ENCODE measurements at regions not wholly inside any gene's neighbourhood (a gene's known extent, or its start where the extent isn't known, plus 50 kb on each side); places are given as distances from the start of the nearest gene placed in this dataset.
"Not testable (repeated sequence)": the region's sequence is repeated elsewhere in the genome, so short reads cannot be mapped to it uniquely, and the experiment has no call there.

DNA sequence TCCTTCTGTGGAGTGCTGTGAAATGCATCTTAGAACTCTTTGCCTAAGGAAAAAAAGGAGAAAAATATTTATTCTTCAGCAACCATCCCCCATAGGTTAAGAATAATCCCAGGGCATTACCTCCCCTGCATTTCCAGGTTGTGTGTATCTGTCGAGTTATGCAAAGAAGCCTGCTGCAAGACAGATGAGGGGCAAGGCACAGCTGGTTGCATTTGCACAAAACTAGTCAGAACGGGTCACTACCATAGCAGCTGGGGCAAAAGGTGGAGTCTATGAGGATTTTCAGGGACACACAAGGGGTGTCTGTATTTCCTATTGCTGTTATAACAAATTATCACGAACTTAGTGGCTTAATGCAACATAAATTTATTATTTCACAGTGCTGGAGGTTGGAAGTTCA, 443.4 kb upstream of the C1orf87 start:
- Histone ChIP-seq H3K27me3 (ENCODE audit: control insufficient read depth, insufficient read depth, low read length) (no peaks in the 10 kb centered on the region), H3K36me3 (ENCODE audit: control insufficient read depth, insufficient read depth, low read length) (no peaks in the 10 kb centered on the region), H3K4me3 (ENCODE audit: low read depth, low read length) (no peak overlapping the region)
- TF ChIP-seq, protein P1, sequence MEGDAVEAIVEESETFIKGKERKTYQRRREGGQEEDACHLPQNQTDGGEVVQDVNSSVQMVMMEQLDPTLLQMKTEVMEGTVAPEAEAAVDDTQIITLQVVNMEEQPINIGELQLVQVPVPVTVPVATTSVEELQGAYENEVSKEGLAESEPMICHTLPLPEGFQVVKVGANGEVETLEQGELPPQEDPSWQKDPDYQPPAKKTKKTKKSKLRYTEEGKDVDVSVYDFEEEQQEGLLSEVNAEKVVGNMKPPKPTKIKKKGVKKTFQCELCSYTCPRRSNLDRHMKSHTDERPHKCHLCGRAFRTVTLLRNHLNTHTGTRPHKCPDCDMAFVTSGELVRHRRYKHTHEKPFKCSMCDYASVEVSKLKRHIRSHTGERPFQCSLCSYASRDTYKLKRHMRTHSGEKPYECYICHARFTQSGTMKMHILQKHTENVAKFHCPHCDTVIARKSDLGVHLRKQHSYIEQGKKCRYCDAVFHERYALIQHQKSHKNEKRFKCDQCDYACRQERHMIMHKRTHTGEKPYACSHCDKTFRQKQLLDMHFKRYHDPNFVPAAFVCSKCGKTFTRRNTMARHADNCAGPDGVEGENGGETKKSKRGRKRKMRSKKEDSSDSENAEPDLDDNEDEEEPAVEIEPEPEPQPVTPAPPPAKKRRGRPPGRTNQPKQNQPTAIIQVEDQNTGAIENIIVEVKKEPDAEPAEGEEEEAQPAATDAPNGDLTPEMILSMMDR (IDR thresholded peaks at IDR 0.05; ENCODE audit: insufficient read depth, low read length, poor library complexity, severe bottlenecking): no peak
- no peak for DNase-seq (ENCODE audit: low read depth)

DNA sequence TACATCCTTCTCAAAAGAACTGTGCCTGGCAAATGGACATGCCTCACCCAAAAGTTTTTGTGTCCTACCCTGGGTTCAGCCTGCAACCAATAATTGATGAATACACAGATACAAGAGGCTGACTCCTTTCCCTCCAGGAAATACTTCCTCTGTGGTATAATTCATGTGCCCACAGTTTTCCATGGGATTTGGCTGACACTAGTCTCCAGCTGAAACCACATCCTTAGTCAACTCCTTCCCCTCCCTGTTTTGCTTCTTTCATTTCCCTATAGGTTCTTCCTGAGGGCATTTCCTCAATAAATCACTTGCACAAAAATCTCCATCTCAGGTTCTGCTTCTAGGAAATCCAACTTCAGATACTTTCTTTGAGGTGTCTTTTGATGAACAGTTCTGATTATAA, 436.6 kb upstream of the C1orf87 start:
- TF ChIP-seq, protein P1 (IDR thresholded peaks at IDR 0.05; ENCODE audit: insufficient read depth, low read length, poor library complexity, severe bottlenecking): no peak
- no peak overlapping the region for H3K4me3 ChIP-seq (ENCODE audit: low read depth, low read length)
- no peaks in the 10 kb centered on the region for H3K36me3 ChIP-seq (ENCODE audit: control insufficient read depth, insufficient read depth, low read length)
- H3K27me3 ChIP-seq (ENCODE audit: control insufficient read depth, insufficient read depth, low read length): no peaks in the 10 kb centered on the region
- no peak for DNase-seq (ENCODE audit: low read depth)

DNA sequence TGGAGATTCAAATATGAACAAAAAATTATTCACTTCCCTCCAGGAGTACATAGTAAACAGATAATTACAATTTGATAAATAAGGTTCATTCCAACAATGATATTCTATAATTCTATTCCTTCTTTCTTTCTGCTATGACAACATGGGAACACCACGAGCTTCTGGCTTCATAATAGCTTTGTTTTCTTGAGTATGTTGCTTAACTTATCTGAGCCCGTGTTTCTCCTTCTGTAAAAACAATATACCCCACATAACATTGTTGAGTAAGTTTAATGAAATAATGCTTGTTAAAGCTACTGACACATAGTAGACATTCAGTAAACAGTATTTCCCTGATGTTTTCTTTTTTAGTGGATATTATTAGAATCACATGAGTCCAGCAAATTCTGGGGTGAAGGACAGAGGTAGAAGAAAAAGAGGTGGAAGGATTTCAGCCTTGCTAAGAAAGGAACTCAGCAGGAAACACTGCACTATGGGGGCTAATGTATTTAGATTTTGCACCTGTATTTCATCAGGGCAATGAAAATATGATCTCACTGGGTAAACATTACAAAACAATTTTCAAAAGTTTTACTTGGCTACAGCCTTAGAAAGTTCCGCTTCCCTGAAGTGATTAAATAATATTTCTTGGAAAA, 430.8 kb upstream of the C1orf87 start:
- no peak overlapping the region for H3K4me3 ChIP-seq (ENCODE audit: low read depth, low read length)
- no peaks in the 10 kb centered on the region for H3K27me3 ChIP-seq (ENCODE audit: control insufficient read depth, insufficient read depth, low read length)
- TF ChIP-seq, protein P1 (IDR thresholded peaks at IDR 0.05; ENCODE audit: insufficient read depth, low read length, poor library complexity, severe bottlenecking): no peak
- H3K36me3 ChIP-seq (ENCODE audit: control insufficient read depth, insufficient read depth, low read length): no peaks in the 10 kb centered on the region
- no peak for DNase-seq (ENCODE audit: low read depth)

DNA sequence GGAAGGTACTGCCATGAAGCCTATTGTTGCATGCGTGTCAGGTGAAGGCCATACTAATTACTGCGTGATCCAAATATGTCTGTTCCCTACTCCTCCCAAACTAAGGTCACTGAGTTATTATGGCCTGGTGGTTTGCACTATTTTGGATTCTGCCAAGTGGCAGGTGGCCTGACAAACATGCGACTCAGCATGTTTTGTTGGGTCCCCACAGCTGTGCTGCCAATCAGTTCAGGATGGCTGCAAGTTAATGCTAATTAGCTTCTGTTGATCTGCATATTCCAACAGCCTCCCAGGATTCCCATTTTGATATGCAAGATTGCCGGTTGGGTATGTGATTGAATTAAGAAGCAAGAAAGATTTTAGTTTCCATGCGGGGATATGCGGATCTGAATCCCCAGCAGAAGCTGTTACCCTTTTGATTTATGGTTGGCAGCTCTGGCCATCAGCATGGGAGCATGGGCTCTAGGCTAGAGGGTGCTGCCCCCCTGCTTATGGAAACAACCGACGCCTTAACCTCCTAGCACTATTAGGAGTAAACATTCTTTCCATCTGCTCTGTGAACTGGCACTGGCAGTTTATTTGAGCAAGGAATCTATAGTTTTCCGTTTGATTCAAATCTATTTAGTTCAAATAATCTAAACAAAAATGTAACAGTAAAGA, 429.8 kb upstream of the C1orf87 start:
- TF ChIP-seq, protein P1 (IDR thresholded peaks at IDR 0.05; ENCODE audit: insufficient read depth, low read length, poor library complexity, severe bottlenecking): no peak
- no peaks in the 10 kb centered on the region for H3K36me3 ChIP-seq (ENCODE audit: control insufficient read depth, insufficient read depth, low read length)
- DNase-seq (ENCODE audit: low read depth): no peak
- H3K27me3 ChIP-seq (ENCODE audit: control insufficient read depth, insufficient read depth, low read length): no peaks in the 10 kb centered on the region
- H3K4me3 ChIP-seq (ENCODE audit: low read depth, low read length): no peak overlapping the region

DNA sequence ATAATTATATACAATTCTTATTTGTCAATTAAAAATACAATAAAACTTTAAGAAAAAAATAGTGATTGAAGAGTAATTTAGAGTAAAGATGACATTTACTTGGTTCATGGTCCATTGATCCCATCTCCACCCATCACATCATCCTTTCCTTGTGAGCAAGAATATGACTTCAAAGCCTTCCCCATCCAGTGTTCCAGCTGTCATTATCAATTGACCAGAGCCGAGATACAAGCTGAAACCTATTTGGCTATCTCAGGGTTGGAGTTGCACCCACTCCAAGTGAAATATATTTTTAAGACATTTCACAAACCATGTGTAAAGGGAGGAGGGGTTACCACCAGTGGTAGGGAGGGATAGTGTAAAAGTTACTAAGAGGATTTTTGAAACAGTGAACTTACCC, 428.9 kb upstream of the C1orf87 start:
- Histone ChIP-seq H3K36me3 (ENCODE audit: control insufficient read depth, insufficient read depth, low read length) (no peaks in the 10 kb centered on the region), H3K27me3 (ENCODE audit: control insufficient read depth, insufficient read depth, low read length) (no peaks in the 10 kb centered on the region), H3K4me3 (ENCODE audit: low read depth, low read length) (no peak overlapping the region)
- DNase-seq (ENCODE audit: low read depth): no peak
- TF ChIP-seq, protein P1 (IDR thresholded peaks at IDR 0.05; ENCODE audit: insufficient read depth, low read length, poor library complexity, severe bottlenecking): no peak

DNA sequence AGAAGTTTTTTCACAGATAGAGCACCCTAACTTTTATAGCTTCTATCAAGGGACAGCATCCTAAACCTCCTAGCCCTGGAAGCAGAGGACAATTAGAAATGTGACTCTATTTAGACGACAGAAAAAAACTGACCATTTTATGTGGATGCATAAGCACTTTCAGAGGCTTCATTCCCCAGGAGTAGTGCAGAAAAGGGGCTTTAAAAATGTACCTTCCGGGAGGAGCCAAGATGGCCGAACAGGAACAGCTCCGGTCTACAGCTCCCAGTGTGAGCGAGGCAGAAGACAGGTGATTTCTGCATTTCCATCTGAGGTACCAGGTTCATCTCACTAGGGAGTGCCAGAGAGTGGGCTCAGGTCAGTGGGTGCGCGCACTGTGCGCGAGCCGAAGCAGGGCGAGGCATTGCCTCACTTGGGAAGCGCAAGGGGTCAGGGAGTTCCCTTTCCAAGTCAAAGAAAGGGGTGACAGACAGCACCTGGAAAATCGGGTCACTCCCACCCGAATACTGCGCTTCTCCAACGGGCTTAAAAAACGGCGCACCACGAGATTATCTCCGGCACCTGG, 416.4 kb upstream of the C1orf87 start:
- not testable (repeated sequence) for H3K36me3 ChIP-seq (ENCODE audit: control insufficient read depth, insufficient read depth, low read length); DNase-seq (ENCODE audit: low read depth); H3K4me3 ChIP-seq (ENCODE audit: low read depth, low read length); H3K27me3 ChIP-seq (ENCODE audit: control insufficient read depth, insufficient read depth, low read length)

Measured in kidney epithelial cell (primary cell).